Activated B cell treated with CpG ODN at 0.5 μM for 24 hours (primary cell): ENCODE measurements at regions not wholly inside any gene's neighbourhood (a gene's known extent, or its start where the extent isn't known, plus 50 kb on each side); places are given as distances from the start of the nearest gene placed in this dataset.

Experiments used
- ATAC-seq: fragments of 200-7000 bp; cut with Tn5 transposase; one replicate; pipeline ENCODE4 v1.10.0; 2021; ENCODE audit warnings: low read depth, mild to moderate bottlenecking, moderate library complexity
- CTCF ChIA-PET: fragments of 350-600 bp; sonication (Branson Sonifier 250); formaldehyde crosslinking; loops from one replicate; lab custom pipeline; 2021; ENCODE audit warnings: antibody characterized with exemption; lab: Charles Lee
- POLR2A ChIA-PET: fragments of 350-600 bp; sonication (Branson Sonifier 250); formaldehyde crosslinking; loops from one replicate; lab custom pipeline; 2021; ENCODE audit warnings: antibody characterized with exemption; lab: Charles Lee
- DNase-seq: peaks from one replicate; pipeline ENCODE4 v3.0.0; 2022
- H3K27ac Mint-ChIP-seq: one replicate; pipeline ENCODE4 v1.8.0; 2020; ENCODE audit warnings: mixed read lengths
- H3K27me3 Mint-ChIP-seq: one replicate; pipeline ENCODE4 v1.8.0; 2021; ENCODE audit warnings: mixed read lengths
- H3K36me3 Mint-ChIP-seq: one replicate; pipeline ENCODE4 v1.8.0; 2021; ENCODE audit warnings: low read depth, mixed read lengths
- H3K4me1 Mint-ChIP-seq: one replicate; pipeline ENCODE4 v1.8.0; 2021; ENCODE audit warnings: mixed read lengths
- H3K4me3 Mint-ChIP-seq: one replicate; pipeline ENCODE4 v1.8.0; 2020; ENCODE audit warnings: mild to moderate bottlenecking, mixed read lengths
- H3K9me3 Mint-ChIP-seq: one replicate; pipeline ENCODE4 v1.8.0; 2020; ENCODE audit warnings: mixed read lengths
- CTCF ChIP-seq: fragments of 200-600 bp; IDR thresholded peaks from one replicate; pipeline ENCODE4 v1.8.0; 2022; ENCODE audit warnings: antibody characterized with exemption, mild to moderate bottlenecking
- intact Hi-C: fragments of 100-400 bp; cut with micrococcal nuclease; formaldehyde crosslinking; loops from one replicate; pipeline ENCODE4 v1.15.1; 2024

- DNase-seq (no peak), ATAC-seq (no peak)
- Mint-ChIP-seq H3K9me3 (peaks cover 6% of the 10 kb centered on the region), H3K4me1 (no peaks in the 10 kb centered on the region), H3K27ac (no peak overlapping the region), H3K27me3 (no peaks in the 10 kb centered on the region), H3K36me3 (no peaks in the 10 kb centered on the region), H3K4me3 (no peak overlapping the region)
- ChIA-PET POLR2A (no interaction called here), CTCF (no interaction called here)
- no peak for TF ChIP-seq CTCF
- intact Hi-C loops = no loop called here
Observed at GRCh38 chr16:9509663-9510062, 418.2 kb downstream of the HAPSTR1 start.

GRCh38 chr16:9511389-9511788 is 419.9 kb downstream of the HAPSTR1 start:
- Mint-ChIP-seq H3K27me3 (no peaks in the 10 kb centered on the region), H3K4me1 (no peaks in the 10 kb centered on the region), H3K27ac (no peak overlapping the region), H3K36me3 (no peaks in the 10 kb centered on the region), H3K9me3 (peaks cover 6% of the 10 kb centered on the region), H3K4me3 (no peak overlapping the region)
- intact Hi-C loops = no loop called here
- no peak for TF ChIP-seq CTCF
- POLR2A ChIA-PET = no interaction called here
- DNase-seq (no peak), ATAC-seq (no peak)
- CTCF ChIA-PET = no interaction called here

GRCh38 chr16:9516444-9516843 is 425.0 kb downstream of the HAPSTR1 start:
- ChIA-PET CTCF (no interaction called here), POLR2A (no interaction called here)
- Mint-ChIP-seq H3K9me3 (peaks cover 6% of the 10 kb centered on the region), H3K27ac (no peak overlapping the region), H3K4me1 (no peaks in the 10 kb centered on the region), H3K36me3 (no peaks in the 10 kb centered on the region), H3K27me3 (no peaks in the 10 kb centered on the region), H3K4me3 (no peak overlapping the region)
- TF ChIP-seq CTCF = no peak
- intact Hi-C loops = no loop called here
- ATAC-seq (no peak), DNase-seq (no peak)

- CTCF ChIA-PET = no interaction called here
- no peak for DNase-seq
- Mint-ChIP-seq H3K4me1 (no peaks in the 10 kb centered on the region), H3K36me3 (no peaks in the 10 kb centered on the region), H3K27ac (no peak overlapping the region), H3K9me3 (peaks cover 4% of the 10 kb centered on the region), H3K4me3 (no peak overlapping the region), H3K27me3 (no peaks in the 10 kb centered on the region)
- POLR2A ChIA-PET = no interaction called here
- ATAC-seq = no peak
- TF ChIP-seq CTCF = no peak
- intact Hi-C loops = no loop called here
Observed at GRCh38 chr16:9518051-9518450, 426.6 kb downstream of the HAPSTR1 start.

GRCh38 chr16:9518581-9518980 is 427.1 kb downstream of the HAPSTR1 start:
- Mint-ChIP-seq H3K4me3 (no peak overlapping the region), H3K9me3 (peaks cover under 1% of the 10 kb centered on the region), H3K36me3 (no peaks in the 10 kb centered on the region), H3K27ac (no peak overlapping the region), H3K4me1 (no peaks in the 10 kb centered on the region), H3K27me3 (no peaks in the 10 kb centered on the region)
- POLR2A ChIA-PET = no interaction called here
- DNase-seq = no peak
- TF ChIP-seq CTCF = no peak
- ATAC-seq = no peak
- intact Hi-C loops = no loop called here
- CTCF ChIA-PET = no interaction called here
